GM18517 (cell line): ENCODE measurements at regions not wholly inside any gene's neighbourhood (a gene's known extent, or its start where the extent isn't known, plus 50 kb on each side); places are given as distances from the start of the nearest gene placed in this dataset.

ENCODE experiments used
- ATAC-seq: cut with Tn5 transposase; IDR thresholded peaks from one replicate; pipeline ENCODE4 v1.9.1; 2021; ENCODE audit warnings: mild to moderate bottlenecking, moderate library complexity; ENCODE audit not compliant: unreplicated experiment

- no peak for ATAC-seq
These were observed 88.8 kb downstream of the C16orf95 start for GRCh38 chr16:87228363-87228762.

DNA sequence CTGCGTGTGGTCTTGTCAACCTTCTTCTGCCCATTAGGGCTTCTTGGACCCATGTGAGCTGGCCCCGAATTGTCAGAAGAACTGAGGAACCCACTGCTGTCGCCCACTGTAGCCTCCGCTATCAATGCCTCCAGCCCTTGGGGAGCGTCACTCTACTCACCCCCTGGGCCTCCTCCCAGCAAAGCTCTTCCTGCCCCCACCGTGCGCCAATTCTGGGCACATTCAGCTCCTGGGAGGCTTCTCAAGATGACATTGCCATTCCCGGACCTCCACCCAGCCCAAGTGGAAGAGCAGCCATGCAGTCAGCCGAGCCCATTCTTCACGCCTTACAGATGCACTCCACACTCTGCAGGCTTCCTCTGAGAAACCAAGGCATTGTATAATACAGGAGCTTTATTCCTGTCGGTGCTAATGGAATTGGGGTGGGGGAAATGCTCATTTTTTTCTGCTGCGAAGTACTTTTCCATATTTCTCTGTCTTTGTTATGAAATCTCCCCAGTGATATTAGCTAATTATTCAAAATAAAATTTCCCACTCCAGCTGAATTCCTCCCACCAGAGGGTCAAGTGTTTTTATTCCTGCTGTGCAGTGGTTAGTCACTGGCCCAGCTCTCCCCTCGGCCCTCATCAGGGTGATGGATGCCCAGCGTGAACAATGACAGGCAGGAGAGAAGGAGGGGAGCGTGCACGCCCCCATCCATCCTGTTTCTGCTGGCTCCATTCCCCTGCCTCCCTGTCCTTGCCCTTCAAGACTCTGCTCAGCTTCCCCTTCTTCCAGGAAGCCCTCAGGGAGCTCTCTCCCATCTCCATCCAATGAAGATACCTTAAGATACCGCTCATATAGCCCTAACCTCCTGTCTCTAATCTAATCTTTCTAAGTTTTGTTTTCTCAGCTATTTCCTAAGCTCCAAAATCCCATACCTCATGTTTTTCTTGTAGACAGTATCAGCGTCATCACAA, 87.7 kb downstream of the C16orf95 start:
- ATAC-seq: no peak

GRCh38 chr16:87230571-87230970, 86.6 kb downstream of the C16orf95 start:
- no peak for ATAC-seq

DNA sequence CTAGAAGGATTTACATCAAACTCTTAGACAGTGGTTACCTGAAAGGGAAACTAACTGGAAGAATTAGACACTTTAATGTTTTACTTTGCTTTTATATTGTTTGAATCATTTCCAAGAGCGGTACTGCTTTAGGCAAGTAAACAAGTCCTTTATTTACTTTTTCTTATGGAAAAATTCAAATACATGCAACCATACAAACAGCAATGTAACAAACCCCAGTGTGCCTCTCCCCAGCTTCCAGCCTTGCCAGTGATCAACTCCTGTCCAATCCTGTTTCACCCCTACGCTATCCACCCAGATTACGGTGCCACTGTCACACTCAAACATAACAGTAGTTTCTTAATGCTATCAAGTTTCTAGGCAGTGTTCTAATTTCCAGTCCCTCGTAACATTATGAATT, 85.9 kb downstream of the C16orf95 start:
- ATAC-seq: no peak

- ATAC-seq: no peak
These were observed 85.3 kb downstream of the C16orf95 start for GRCh38 chr16:87231911-87232310.

- ATAC-seq: no peak
These were observed 83.3 kb downstream of the C16orf95 start for GRCh38 chr16:87233928-87234327.

DNA sequence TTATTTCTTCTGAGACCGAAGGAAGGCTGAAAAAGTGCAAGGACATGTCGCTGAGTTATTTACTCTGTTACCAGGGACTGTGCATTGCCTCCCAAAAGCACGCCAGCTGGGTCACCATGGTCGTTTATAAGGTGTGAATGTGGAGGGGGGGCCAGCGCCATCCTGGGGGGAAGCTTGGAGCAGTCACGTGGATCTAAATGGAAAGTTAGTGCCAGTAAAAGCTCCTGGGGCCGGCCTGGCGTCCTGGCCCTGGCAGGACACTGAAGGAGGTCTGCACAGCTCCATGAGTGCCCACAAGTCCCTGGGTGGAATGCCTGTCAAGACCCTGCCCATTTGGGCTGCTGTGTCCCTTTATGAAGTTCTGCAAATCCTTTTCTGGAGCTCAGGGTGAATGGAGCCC, 82.6 kb downstream of the C16orf95 start:
- ATAC-seq: no peak

- no peak for ATAC-seq
These were observed 81.2 kb downstream of the C16orf95 start for GRCh38 chr16:87235810-87236515.

DNA sequence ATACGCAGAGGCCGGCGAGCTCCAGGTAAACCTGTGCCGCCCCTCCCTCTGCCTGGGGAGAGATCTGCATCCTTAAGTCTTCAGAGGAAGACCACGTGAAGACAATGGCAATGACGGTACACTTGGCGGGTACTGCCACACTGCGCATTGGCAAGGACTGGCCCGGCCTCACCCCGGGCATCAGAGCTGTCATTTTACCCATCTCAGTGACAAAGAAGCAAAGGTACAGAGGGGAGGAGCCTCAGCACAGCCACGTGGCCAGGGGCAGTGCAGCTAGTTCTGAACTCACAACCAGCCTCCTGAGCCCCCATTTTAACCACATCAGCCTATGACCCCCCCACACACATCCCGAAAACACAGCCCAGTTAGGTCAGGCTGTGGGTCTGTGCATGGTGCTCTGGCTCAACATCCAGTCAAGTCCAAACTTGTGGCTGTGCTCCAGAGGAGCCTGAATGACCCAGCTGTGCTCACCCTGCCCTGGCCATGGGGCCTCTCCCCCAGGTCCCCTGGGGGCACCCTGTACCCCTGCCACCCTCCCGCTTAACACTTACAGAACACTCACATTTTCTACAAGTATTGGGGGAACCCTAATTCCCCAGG, 80.6 kb downstream of the C16orf95 start:
- no peak for ATAC-seq

DNA sequence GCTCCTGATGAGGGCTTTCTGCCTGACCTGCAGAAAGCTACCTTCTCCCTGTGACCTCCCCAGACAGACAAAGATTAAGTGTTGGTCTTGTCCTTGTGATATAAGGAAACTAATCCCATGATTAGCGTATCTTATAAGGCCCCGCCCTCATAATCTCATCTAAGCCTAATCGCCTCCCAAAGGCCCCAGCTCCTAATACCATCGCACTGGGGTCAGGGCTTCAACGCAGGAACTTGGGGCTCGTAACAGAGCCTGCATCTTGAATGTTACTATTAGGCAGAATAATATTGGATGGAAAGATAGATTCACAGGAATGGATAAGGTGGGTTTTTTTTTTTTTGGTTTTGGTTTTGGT, 78.9 kb downstream of the C16orf95 start:
- ATAC-seq: no peak

DNA sequence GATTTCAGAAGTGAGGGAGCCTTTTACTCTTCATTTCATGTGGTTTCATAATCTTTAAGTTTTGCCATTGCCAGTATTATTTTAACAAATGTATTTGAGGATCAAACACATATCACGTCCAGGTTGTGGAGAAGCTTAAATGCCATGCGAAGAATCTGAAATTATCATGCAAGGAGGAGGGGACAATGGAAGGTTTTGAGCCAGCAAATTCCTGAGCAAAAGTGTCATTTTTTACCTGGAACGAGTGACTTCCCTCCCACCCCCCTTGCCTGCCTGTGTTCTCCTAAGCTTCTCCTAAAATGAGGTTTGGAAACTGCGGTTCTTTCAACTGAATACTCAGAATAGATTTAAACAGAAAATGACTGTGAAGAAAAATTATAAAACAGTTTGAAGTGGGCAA, 77.6 kb downstream of the C16orf95 start:
- ATAC-seq: no peak

DNA sequence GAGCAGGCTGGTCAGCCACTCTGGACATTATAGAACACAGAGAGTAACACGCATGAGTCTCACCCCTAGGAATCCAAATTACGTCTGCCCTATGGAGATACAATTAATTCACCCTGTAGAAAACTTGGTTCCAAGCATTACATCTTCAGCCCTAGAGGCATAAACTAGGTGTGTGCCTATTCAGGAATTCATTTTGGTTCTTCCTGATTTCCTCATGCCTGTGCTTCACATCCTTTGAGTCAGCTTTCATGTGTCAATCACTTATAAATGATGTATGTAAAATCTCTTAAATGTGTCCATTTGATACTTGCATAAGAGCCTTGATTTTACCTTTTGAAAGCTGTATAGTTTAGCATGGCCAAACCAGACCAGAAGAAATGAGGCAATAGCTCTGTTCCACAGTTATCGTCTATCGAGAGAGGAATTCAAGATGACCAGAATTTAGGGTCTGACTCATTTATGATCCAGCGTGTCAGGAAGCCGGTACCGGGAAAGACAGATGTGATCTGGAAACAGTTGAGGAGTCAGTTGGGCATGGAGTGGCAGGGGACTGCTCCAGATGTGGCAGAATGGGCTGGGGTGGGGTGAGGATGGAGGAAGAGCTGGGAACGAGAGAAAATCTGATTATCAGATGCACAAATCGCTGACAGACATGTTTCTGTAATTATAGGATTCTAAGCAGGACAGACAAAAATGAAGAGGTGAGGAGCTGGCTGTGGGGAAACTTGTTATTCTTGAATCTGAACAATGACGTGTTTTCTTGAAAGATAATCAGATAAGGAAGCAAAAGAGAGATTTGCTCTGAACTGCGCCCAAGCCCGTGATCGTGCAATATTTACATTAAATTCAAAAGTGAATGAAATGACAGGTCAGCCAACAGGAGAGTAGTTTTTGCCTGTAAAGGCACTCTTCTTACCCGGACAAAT, 76.7 kb downstream of the C16orf95 start:
- ATAC-seq: no peak

GRCh38 chr16:87241137-87241771, 75.9 kb downstream of the C16orf95 start:
- ATAC-seq: no peak

DNA sequence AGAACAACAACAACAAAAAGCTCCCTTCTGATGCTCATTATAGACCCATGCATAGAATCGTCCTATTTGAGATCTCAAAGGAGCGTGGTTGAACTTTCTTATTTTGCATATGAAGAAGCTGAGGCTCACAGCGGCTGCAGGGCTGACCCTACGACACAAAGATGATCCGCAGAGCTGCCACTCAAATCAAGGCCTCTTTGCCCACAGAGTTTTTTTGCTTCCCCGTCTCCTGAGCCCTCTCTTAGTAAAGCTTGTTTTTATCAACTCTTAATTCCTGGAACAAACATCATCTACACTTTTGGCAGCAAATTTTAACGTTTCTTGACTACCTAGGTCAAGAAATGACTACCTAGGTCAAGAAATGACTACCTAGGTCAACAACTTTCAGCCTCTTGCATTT, 73.7 kb downstream of the C16orf95 start:
- no peak for ATAC-seq

- no peak for ATAC-seq
These were observed 72.5 kb downstream of the C16orf95 start for GRCh38 chr16:87244636-87245197.

DNA sequence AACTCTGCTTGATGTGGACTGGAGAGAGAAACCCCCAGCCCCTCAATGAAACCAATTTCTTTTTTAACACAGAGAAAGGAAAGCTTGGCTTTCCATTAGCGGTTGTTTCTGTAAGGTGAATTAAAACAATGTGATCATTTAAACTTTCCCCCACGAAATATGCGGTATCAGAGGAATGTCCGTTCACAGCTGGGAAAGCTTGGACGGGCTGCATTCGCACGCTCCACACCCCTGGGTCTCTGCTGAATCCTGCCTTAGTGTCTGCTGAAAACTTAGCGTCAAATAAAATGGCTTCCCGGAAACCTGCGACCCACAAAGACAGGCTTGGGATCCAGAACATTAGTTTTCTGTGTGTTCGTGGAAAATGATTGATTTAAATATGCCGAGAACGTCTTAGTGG, 71.7 kb downstream of the C16orf95 start:
- no peak for ATAC-seq

- no peak for ATAC-seq
These were observed 70.7 kb downstream of the C16orf95 start for GRCh38 chr16:87246269-87247065.

- ATAC-seq: no peak
These were observed 68.5 kb downstream of the C16orf95 start for GRCh38 chr16:87248714-87249113.

DNA sequence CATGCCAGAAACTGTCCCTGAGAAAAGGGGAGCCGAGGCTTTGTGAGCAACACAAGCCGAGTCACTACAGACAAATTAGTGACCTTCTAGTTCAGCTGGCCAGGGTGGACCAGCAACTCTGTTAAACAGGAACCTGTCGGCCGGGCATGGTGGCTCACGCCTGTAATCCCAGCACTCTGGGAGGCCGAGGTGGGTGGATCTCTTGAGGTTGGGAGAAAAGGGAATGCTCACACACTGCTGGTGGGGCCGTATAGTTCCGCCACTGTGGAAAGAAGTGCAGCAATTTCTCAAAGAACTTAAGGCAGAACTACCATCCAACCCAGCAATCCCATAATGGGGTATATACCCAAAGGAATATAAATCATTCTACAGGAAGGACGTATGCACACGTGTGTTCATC, 67.8 kb downstream of the C16orf95 start:
- ATAC-seq: no peak
